AG04450 (cell line): ENCODE measurements at regions not wholly inside any gene's neighbourhood (a gene's known extent, or its start where the extent isn't known, plus 50 kb on each side); places are given as distances from the start of the nearest gene placed in this dataset.
A peak's percentile ranks its signal among the peaks of the same experiment; 100 is the strongest.
"Not testable (repeated sequence)": the region's sequence is repeated elsewhere in the genome, so short reads cannot be mapped to it uniquely, and the experiment has no call there.

Source experiments
- CTCF ChIA-PET: fragments of 300-600, 350-600 bp; formaldehyde crosslinking; extraction: SDS; loops from one replicate; lab custom pipeline; 2022; ENCODE audit warnings: antibody characterized with exemption, inconsistent platforms; lab: Charles Lee
- POLR2A ChIA-PET: fragments of 350-600 bp; formaldehyde crosslinking; extraction: SDS; loops from one replicate; lab custom pipeline; 2021; ENCODE audit warnings: antibody characterized with exemption, inconsistent platforms; lab: Yijun Ruan, JAX
- DNase-seq: peaks from one replicate; pipeline ENCODE4 v3.0.0-alpha.2; 2011; ENCODE audit warnings: low read depth, low spot score
- H3K27ac ChIP-seq: one replicate; pipeline ENCODE4 v1.5.1; 2012; ENCODE audit warnings: low read depth, low read length, control low read depth
- H3K27me3 ChIP-seq: one replicate; pipeline ENCODE4 v1.6.0; 2012; ENCODE audit warnings: low read length; ENCODE audit not compliant: control insufficient read depth, insufficient read depth
- H3K4me3 ChIP-seq: 2 replicates; pipeline ENCODE4 v1.5.1; 2011; ENCODE audit warnings: mild to moderate bottlenecking, low read depth, low read length, control low read depth
- H3K9me3 ChIP-seq: 2 replicates; pipeline ENCODE4 v1.5.1; 2012; ENCODE audit warnings: low read length; ENCODE audit not compliant: control insufficient read depth, insufficient read depth
- CTCF ChIP-seq: IDR thresholded peaks from 2 replicates; pipeline ENCODE4 v1.5.1; 2011; ENCODE audit warnings: low read depth, low read length, control low read depth, inconsistent platforms

DNA sequence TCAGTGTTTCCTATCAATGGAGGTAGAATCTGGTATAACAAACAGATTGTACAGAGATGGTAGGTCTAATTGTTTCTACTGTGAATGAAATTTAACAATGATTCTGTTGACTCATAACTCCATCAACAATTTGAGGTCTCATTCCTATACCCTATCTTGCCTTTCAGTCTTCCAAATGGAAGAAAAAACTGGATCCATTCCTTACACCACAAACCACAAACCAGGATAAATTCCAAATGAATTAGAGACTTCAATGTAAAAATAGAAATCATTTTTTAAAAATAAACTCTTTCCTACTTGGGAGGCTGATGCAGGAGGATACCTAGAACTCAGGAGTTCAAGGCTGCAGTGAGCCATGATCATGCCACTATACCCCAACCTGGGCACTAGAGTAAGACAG is 114.4 kb upstream of the WDR44 start:
- no peaks in the 10 kb centered on the region for H3K27me3 ChIP-seq
- ChIA-PET CTCF (no interaction called here), POLR2A (no interaction called here)
- no peak overlapping the region for H3K27ac ChIP-seq
- DNase-seq = no peak
- no peak overlapping the region for H3K4me3 ChIP-seq
- H3K9me3 ChIP-seq = no peaks in the 10 kb centered on the region
- no peak for TF ChIP-seq CTCF

- CTCF ChIA-PET = no interaction called here
Observed at GRCh38 chrX:118239178-118239870, 106.6 kb upstream of the WDR44 start.

DNA sequence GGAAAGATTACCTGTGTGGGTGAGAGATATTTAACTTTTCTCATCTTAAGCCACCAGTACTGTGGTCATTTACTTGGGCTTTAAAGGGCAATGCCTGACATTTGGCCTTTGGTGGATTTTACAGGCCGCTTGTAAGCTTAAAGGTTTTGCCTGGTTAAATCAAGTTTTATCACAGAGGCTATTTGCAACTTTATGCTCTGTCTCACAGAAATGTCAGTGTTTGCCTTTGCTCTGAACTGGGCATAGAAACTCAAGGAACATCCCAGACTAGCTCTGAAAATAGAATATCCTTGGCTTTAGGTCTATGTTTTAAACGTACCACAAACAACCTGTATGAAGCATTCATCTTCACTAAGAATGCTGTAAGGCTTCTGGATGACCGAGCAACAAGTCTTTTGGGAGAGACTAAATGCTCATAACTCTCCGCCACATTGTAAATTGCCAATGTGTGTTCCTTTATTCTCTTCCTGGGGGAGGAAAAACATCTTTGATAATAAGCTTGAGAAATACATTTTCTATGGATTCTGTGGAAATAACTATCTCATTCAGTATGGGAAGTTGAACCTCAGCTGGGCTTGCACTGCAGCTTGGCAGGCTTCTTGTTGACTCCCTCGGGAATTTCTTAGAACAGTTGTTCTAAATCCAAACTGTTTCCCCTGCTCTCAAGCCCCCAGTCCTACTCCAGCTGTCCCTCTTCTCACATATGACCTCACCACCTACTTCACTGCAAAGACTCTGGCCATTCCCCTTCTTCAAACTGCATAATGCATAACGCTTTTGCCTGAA is 105.8 kb upstream of the WDR44 start:
- peak overlapping the region; percentile 31 for H3K27ac ChIP-seq
- no peak overlapping the region for H3K4me3 ChIP-seq
- no peak for TF ChIP-seq CTCF
- ChIA-PET CTCF (no interaction called here), POLR2A (no interaction called here)
- H3K27me3 ChIP-seq = no peaks in the 10 kb centered on the region
- no peak for DNase-seq
- peaks cover 6% of the 10 kb centered on the region for H3K9me3 ChIP-seq

More at GRCh38 chrX:118239178-118239870, 106.6 kb upstream of the WDR44 start:
- POLR2A ChIA-PET = no interaction called here
- TF ChIP-seq CTCF = no peak
- no peak for DNase-seq
- Histone ChIP-seq H3K9me3 (peaks cover 6% of the 10 kb centered on the region), H3K27me3 (no peaks in the 10 kb centered on the region), H3K4me3 (no peak overlapping the region), H3K27ac (no peak overlapping the region)

- H3K27ac ChIP-seq, H3K4me3 ChIP-seq, POLR2A ChIA-PET, CTCF ChIA-PET, H3K27me3 ChIP-seq, H3K9me3 ChIP-seq, DNase-seq: not testable (repeated sequence)
Observed at GRCh38 chrX:118246961-118247360, 98.9 kb upstream of the WDR44 start.

DNA sequence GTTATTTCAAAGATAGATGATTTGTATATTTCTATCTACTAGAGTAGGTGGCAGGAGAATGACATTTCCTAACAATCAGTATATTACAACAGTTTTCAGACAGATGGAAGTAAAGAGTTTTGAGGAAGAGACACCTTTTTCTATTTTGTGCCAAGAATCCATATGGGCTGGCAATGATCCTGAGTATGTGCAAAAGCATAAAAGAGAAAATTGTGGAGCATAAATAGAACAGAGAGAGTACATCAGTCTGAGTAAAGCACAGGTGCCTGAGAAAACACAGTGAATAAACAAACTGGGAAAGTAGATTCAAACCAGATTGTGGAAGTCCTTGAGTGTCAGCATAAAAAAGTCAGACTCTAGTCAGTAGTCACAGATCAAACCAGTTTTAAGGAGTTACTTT is 96.8 kb upstream of the WDR44 start:
- H3K9me3 ChIP-seq = no peaks in the 10 kb centered on the region
- DNase-seq = no peak
- POLR2A ChIA-PET = no interaction called here
- CTCF ChIA-PET = interaction anchor here (0.5 kb wide), 1 partner anchor 353 kb away, joined by 4 read pairs; no protein-coding TSS in a partner anchor
- no peaks in the 10 kb centered on the region for H3K27me3 ChIP-seq
- no peak for TF ChIP-seq CTCF
- H3K27ac ChIP-seq = no peak overlapping the region
- H3K4me3 ChIP-seq = no peak overlapping the region
